Tibial nerve (tissue), 4 donors: ENCODE measurements at regions not wholly inside any gene's neighbourhood (a gene's known extent, or its start where the extent isn't known, plus 50 kb on each side); places are given as distances from the start of the nearest gene placed in this dataset.

Experiments used
- DNase-seq, 2 donors: peaks; one replicate each; pipeline ENCODE4 v3.0.0-alpha.2; 2019; ENCODE audit warnings: low spot score in 2 of 2
- H3K27ac ChIP-seq, 4 donors: fragments of 200-600 bp; sonication (generic) in 3 of 4; one replicate each; pipeline ENCODE4 v1.5.1; 2017 to 2019; ENCODE audit warnings: mild to moderate bottlenecking in 1 of 4
- H3K27me3 ChIP-seq, 2 donors: fragments of 200-600 bp; sonication (generic) in 1 of 2; one replicate each; pipeline versions ENCODE4 v1.5.1 to v1.6.0; 2017 to 2019
- H3K36me3 ChIP-seq, 3 donors: fragments of 200-600 bp; sonication (generic); one replicate each; pipeline ENCODE4 v1.5.1; 2018 to 2019
- H3K4me1 ChIP-seq, 4 donors: fragments of 200-600 bp; sonication (generic) in 3 of 4; one replicate each; pipeline ENCODE4 v1.5.1; 2017 to 2019
- H3K4me3 ChIP-seq, 4 donors: fragments of 200-600 bp; sonication (generic) in 3 of 4; one replicate each; pipeline ENCODE4 v1.5.1; 2017 to 2019; ENCODE audit warnings: mild to moderate bottlenecking in 1 of 4, moderate library complexity in 1 of 4
- H3K9me3 ChIP-seq, 4 donors: fragments of 200-600 bp; sonication (generic) in 3 of 4; one replicate each; pipeline ENCODE4 v1.5.1; 2017 to 2019
- EP300 ChIP-seq, 2 donors: sonication (generic); formaldehyde crosslinking; IDR thresholded peaks; one replicate each; pipeline ENCODE4 v1.6.1; 2017; ENCODE audit warnings: antibody characterized with exemption in 2 of 2, mild to moderate bottlenecking in 1 of 2
- POLR2A ChIP-seq, 2 donors: fragments of 450-650 bp; IDR thresholded peaks; one replicate each; pipeline ENCODE4 v1.6.1; 2017; ENCODE audit warnings: antibody characterized with exemption in 2 of 2, mild to moderate bottlenecking in 2 of 2, moderate library complexity in 2 of 2
- WGBS, 2 donors: methylation state at CpG; one replicate each; pipeline ENCODE4 v1.1.5; 2018; 5-methylcytosine and 5-hydroxymethylcytosine counted together
- TF ChIP-seq, protein P1 (sequence below), 5 experiments: fragments of 200-600 bp in 3 of 5; fragments of 450-650 bp in 2 of 5; sonication (generic) in 3 of 5; IDR thresholded peaks; one replicate each; pipeline ENCODE4 v1.5.1; 2016 to 2019; ENCODE audit warnings: antibody characterized with exemption in 5 of 5, mild to moderate bottlenecking in 3 of 5, moderate library complexity in 2 of 5

GRCh38 chr1:163406772-163407171 lies 85.0 kb downstream of the NUF2 start:
- no peak overlapping the region for H3K4me3 ChIP-seq
- TF ChIP-seq, protein P1, sequence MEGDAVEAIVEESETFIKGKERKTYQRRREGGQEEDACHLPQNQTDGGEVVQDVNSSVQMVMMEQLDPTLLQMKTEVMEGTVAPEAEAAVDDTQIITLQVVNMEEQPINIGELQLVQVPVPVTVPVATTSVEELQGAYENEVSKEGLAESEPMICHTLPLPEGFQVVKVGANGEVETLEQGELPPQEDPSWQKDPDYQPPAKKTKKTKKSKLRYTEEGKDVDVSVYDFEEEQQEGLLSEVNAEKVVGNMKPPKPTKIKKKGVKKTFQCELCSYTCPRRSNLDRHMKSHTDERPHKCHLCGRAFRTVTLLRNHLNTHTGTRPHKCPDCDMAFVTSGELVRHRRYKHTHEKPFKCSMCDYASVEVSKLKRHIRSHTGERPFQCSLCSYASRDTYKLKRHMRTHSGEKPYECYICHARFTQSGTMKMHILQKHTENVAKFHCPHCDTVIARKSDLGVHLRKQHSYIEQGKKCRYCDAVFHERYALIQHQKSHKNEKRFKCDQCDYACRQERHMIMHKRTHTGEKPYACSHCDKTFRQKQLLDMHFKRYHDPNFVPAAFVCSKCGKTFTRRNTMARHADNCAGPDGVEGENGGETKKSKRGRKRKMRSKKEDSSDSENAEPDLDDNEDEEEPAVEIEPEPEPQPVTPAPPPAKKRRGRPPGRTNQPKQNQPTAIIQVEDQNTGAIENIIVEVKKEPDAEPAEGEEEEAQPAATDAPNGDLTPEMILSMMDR (IDR thresholded peaks at IDR 0.05) = no peak
- WGBS, 2 donors = 54% methylated on average over 7 of the region's 7 CpGs
- no peaks in the 10 kb centered on the region for H3K9me3 ChIP-seq
- DNase-seq = no peak
- H3K27ac ChIP-seq = no peak overlapping the region
- no peaks in the 10 kb centered on the region for H3K36me3 ChIP-seq
- no peaks in the 10 kb centered on the region for H3K4me1 ChIP-seq
- H3K27me3 ChIP-seq = no peaks in the 10 kb centered on the region

- WGBS, 2 donors = 94 to 97% methylated on average over 24 of the region's 24 CpGs
- no peak overlapping the region for H3K27ac ChIP-seq
- no peaks in the 10 kb centered on the region for H3K9me3 ChIP-seq
- no peaks in the 10 kb centered on the region for H3K4me1 ChIP-seq
- no peaks in the 10 kb centered on the region for H3K27me3 ChIP-seq
- TF ChIP-seq, protein P1 (IDR thresholded peaks at IDR 0.05) = no peak
- no peak for TF ChIP-seq EP300 (IDR thresholded peaks at IDR 0.05)
- no peak overlapping the region for H3K4me3 ChIP-seq
- no peak for DNase-seq
- no peaks in the 10 kb centered on the region for H3K36me3 ChIP-seq
Measured at GRCh38 chr1:163408262-163408661, 86.5 kb downstream of the NUF2 start.

DNA sequence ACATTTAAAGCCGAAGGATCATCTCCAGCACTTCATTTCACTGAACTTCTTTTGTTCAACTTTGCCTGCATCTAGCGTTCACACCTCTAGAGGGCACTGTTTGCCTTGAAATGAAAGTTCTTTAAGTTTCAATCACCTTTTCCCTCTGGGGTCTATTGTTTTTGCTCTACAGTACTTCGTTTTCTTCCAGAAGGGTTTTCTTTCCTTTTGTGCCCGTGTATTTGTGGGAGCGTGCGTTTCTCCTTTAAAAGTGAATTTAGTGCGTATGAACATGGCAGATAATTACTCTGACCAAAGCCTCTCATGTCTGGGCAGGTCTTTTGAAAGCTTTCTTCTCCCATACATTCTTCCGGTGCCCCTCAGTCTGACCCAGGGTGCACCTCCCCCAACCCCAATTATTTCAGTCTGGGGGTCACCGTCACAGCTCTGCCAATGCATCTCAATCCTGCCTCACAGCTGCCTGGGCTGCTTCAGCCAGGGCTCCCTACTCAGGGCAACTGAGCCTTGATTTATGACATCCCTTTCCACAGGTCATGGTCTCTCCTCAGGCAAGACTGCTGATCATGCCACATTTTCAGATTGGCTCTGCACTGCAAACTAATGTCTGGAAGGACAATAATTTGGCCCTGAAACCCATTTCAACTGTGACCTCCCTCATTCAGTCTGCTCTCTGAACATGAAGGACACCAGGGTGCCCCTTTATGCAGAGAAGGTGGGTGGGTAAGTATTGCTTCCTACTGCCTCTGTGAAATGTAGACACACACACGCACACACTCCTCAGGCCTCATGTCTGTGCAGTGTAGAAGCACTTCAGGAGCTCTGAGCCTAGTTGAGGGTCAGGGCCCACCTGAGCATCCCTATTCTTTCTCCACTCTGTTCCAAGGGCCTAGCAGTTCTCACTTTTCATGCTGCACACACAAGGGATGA lies 88.6 kb downstream of the NUF2 start:
- no peaks in the 10 kb centered on the region for H3K36me3 ChIP-seq
- WGBS, 2 donors = 23 to 24% methylated on average over 10 of the region's 10 CpGs
- peak in 1 of 2 donors; percentile 31 for DNase-seq
- no peaks in the 10 kb centered on the region for H3K27me3 ChIP-seq
- no peak overlapping the region for H3K4me3 ChIP-seq
- H3K9me3 ChIP-seq = no peaks in the 10 kb centered on the region
- H3K4me1 ChIP-seq = no peaks in the 10 kb centered on the region
- H3K27ac ChIP-seq = no peak overlapping the region
- TF ChIP-seq POLR2A (IDR thresholded peaks at IDR 0.05) = no peak
- TF ChIP-seq, protein P1 (IDR thresholded peaks at IDR 0.05) = peak in 4 of 5 experiments; percentile 31 to 62 (median 37)

GRCh38 chr1:163412221-163412620 lies 90.5 kb downstream of the NUF2 start:
- H3K4me3 ChIP-seq = no peak overlapping the region
- H3K27ac ChIP-seq = no peak overlapping the region
- WGBS, 2 donors = 78% methylated on average over 1 of the region's 1 CpG
- H3K4me1 ChIP-seq = no peaks in the 10 kb centered on the region
- H3K9me3 ChIP-seq = no peaks in the 10 kb centered on the region
- no peaks in the 10 kb centered on the region for H3K27me3 ChIP-seq
- DNase-seq = no peak
- no peak for TF ChIP-seq EP300 (IDR thresholded peaks at IDR 0.05)
- TF ChIP-seq, protein P1 (IDR thresholded peaks at IDR 0.05) = no peak
- no peak for TF ChIP-seq POLR2A (IDR thresholded peaks at IDR 0.05)
- H3K36me3 ChIP-seq = no peaks in the 10 kb centered on the region

GRCh38 chr1:163414778-163415177 lies 93.0 kb downstream of the NUF2 start:
- H3K4me3 ChIP-seq = no peak overlapping the region
- H3K27me3 ChIP-seq = no peaks in the 10 kb centered on the region
- H3K27ac ChIP-seq = no peak overlapping the region
- no peak for DNase-seq
- 78 to 83% methylated on average over 3 of the region's 3 CpGs for WGBS, 2 donors
- no peaks in the 10 kb centered on the region for H3K4me1 ChIP-seq
- TF ChIP-seq, protein P1 (IDR thresholded peaks at IDR 0.05) = no peak
- TF ChIP-seq POLR2A (IDR thresholded peaks at IDR 0.05) (no peak), EP300 (IDR thresholded peaks at IDR 0.05) (no peak)
- H3K36me3 ChIP-seq = no peaks in the 10 kb centered on the region
- no peaks in the 10 kb centered on the region for H3K9me3 ChIP-seq
